H1 (cell line): ENCODE measurements at regions not wholly inside any gene's neighbourhood (a gene's known extent, or its start where the extent isn't known, plus 50 kb on each side); places are given as distances from the start of the nearest gene placed in this dataset.

Source experiments
- CTCF ChIA-PET: fragments of 300-600 bp; sonication (Branson Sonifier 250); formaldehyde crosslinking; loops from one replicate; lab custom pipeline; 2021; ENCODE audit not compliant: partially characterized antibody; lab: Charles Lee
- POLR2A ChIA-PET: fragments of 300-600 bp; sonication (Branson Sonifier 250); formaldehyde crosslinking; loops from one replicate; lab custom pipeline; 2021; ENCODE audit warnings: inconsistent platforms; ENCODE audit not compliant: partially characterized antibody; lab: Charles Lee
- DNase-seq, 2 experiments: peaks; one replicate each; pipeline versions ENCODE4 v3.0.0 to v3.0.0-alpha.2; 2010 to 2022; ENCODE audit warnings: low spot score in 2 of 2, low read depth in 1 of 2, mixed read lengths in 1 of 2
- FAIRE-seq: peaks from 2 replicates; lab custom pipeline; 2011; peaks lifted over from hg19 to GRCh38; lab: Jason Lieb, UNC
- H2AFZ ChIP-seq: 2 replicates; pipeline ENCODE4 v1.8.1; 2012; ENCODE audit warnings: low read length, inconsistent platforms
- H2AK5ac ChIP-seq: 2 replicates; pipeline ENCODE4 v1.6.1; 2013; ENCODE audit warnings: low read depth, low read length
- H2BK120ac ChIP-seq: replicated peaks from 2 replicates; pipeline ENCODE3; 2013; ENCODE audit warnings: low read depth, low read length, inconsistent platforms
- H2BK12ac ChIP-seq: 2 replicates; pipeline ENCODE4 v1.6.1; 2013; ENCODE audit warnings: low read depth, low read length
- H2BK15ac ChIP-seq: 2 replicates; pipeline ENCODE4 v1.6.1; 2013; ENCODE audit warnings: low read length
- H2BK20ac ChIP-seq: 2 replicates; pipeline ENCODE4 v1.6.1; 2013; ENCODE audit warnings: low read length
- H2BK5ac ChIP-seq: 2 replicates; pipeline ENCODE4 v1.6.1; 2013; ENCODE audit warnings: low read depth, low read length
- H3K14ac ChIP-seq: 2 replicates; pipeline ENCODE4 v1.6.1; 2013; ENCODE audit warnings: inconsistent platforms; ENCODE audit not compliant: insufficient read length
- H3K18ac ChIP-seq: 2 replicates; pipeline ENCODE4 v1.6.1; 2013; ENCODE audit warnings: low read length; ENCODE audit errors: extremely low read depth
- H3K23ac ChIP-seq: 2 replicates; pipeline ENCODE4 v1.6.1; 2013; ENCODE audit warnings: inconsistent platforms; ENCODE audit not compliant: insufficient read length
- H3K23me2 ChIP-seq: 2 replicates; pipeline ENCODE4 v1.6.1; 2013; ENCODE audit warnings: low read depth, low read length
- H3K27ac ChIP-seq: 2 replicates; pipeline ENCODE4 v1.6.1; 2011; ENCODE audit warnings: low read depth, low read length, inconsistent platforms
- H3K27me3 ChIP-seq, 4 experiments: replicated peaks in 1 of 4; 1 replicate in 1 of 4; 2 replicates in 3 of 4; pipeline versions ENCODE4 v1.6.1 to v1.8.1; 2011 to 2013; ENCODE audit warnings: low read length in 3 of 4, mild to moderate bottlenecking in 3 of 4, inconsistent platforms in 2 of 4, mixed read lengths in 2 of 4, moderate library complexity in 1 of 4; ENCODE audit not compliant: control insufficient read depth in 3 of 4, insufficient read depth in 3 of 4; ENCODE audit errors: extremely low read depth in 1 of 4
- H3K36me3 ChIP-seq, 4 experiments: 2 replicates each; pipeline versions ENCODE4 v1.6.1 to v1.8.1; 2011 to 2013; ENCODE audit warnings: mild to moderate bottlenecking in 4 of 4, low read length in 3 of 4, moderate library complexity in 2 of 4, control low read depth in 1 of 4, inconsistent platforms in 1 of 4; ENCODE audit not compliant: insufficient read depth in 4 of 4, control insufficient read depth in 2 of 4
- H3K4ac ChIP-seq: replicated peaks from 2 replicates; pipeline ENCODE3; 2013; ENCODE audit warnings: low read length, low read depth, mixed read lengths, inconsistent platforms; ENCODE audit not compliant: insufficient read length
- H3K4me1 ChIP-seq, 4 experiments: replicated peaks in 1 of 4; 1 replicate in 1 of 4; 2 replicates in 3 of 4; pipeline versions ENCODE4 v1.6.1 to v1.8.1; 2011 to 2013; ENCODE audit warnings: low read length in 3 of 4, inconsistent platforms in 2 of 4, mixed read lengths in 1 of 4; ENCODE audit not compliant: insufficient read depth in 4 of 4, control insufficient read depth in 3 of 4
- H3K4me2 ChIP-seq, 2 experiments: 2 replicates each; pipeline versions ENCODE4 v1.6.1 to v1.8.1; 2011 to 2013; ENCODE audit warnings: low read depth in 2 of 2, low read length in 2 of 2, control low read depth in 1 of 2, inconsistent platforms in 1 of 2, mild to moderate bottlenecking in 1 of 2; ENCODE audit not compliant: insufficient read depth in 1 of 2
- H3K4me3 ChIP-seq, 4 experiments: fragments of 200-600, 300-600 bp in 1 of 4; sonication (generic), shearing (Covaris generic), sonication (Bioruptor Twin) in 1 of 4; 2 replicates each; pipeline versions ENCODE4 v1.5.1 to v1.8.1; 2011 to 2016; ENCODE audit warnings: low read length in 4 of 4, low read depth in 3 of 4, control low read depth in 2 of 4, inconsistent platforms in 2 of 4, mild to moderate bottlenecking in 2 of 4, mixed read lengths in 1 of 4, moderate library complexity in 1 of 4; ENCODE audit not compliant: insufficient read depth in 2 of 4; ENCODE audit errors: extremely low read depth in 1 of 4
- H3K56ac ChIP-seq: replicated peaks from 2 replicates; pipeline ENCODE3; 2013; ENCODE audit warnings: low read depth, mild to moderate bottlenecking, mixed read lengths, low read length, inconsistent platforms; ENCODE audit not compliant: insufficient read length
- H3K79me1 ChIP-seq: 2 replicates; pipeline ENCODE4 v1.6.1; 2013; ENCODE audit warnings: low read depth, low read length, control low read depth
- H3K79me2 ChIP-seq, 2 experiments: 2 replicates each; pipeline versions ENCODE4 v1.6.1 to v1.8.1; 2012 to 2013; ENCODE audit warnings: low read length in 2 of 2, mild to moderate bottlenecking in 2 of 2, inconsistent platforms in 1 of 2; ENCODE audit not compliant: insufficient read depth in 2 of 2, control insufficient read depth in 1 of 2
- H3K9ac ChIP-seq, 4 experiments: replicated peaks in 1 of 4; 1 replicate in 1 of 4; 2 replicates in 3 of 4; pipeline versions ENCODE4 v1.6.1 to v1.8.1; 2011 to 2013; ENCODE audit warnings: low read depth in 3 of 4, low read length in 3 of 4, control low read depth in 2 of 4, mild to moderate bottlenecking in 2 of 4, moderate library complexity in 2 of 4, inconsistent platforms in 1 of 4; ENCODE audit errors: extremely low read depth in 1 of 4
- H3K9me3 ChIP-seq, 2 experiments: 2 replicates each; pipeline versions ENCODE4 v1.6.1 to v1.8.1; 2012 to 2013; ENCODE audit warnings: mild to moderate bottlenecking in 2 of 2, moderate library complexity in 2 of 2, control low read depth in 1 of 2, inconsistent platforms in 1 of 2, low read depth in 1 of 2, low read length in 1 of 2, mixed read lengths in 1 of 2; ENCODE audit not compliant: insufficient read depth in 2 of 2
- H4K20me1 ChIP-seq, 2 experiments: replicated peaks in 1 of 2; 2 replicates each; pipeline versions ENCODE3 to v1.8.1; 2011 to 2013; ENCODE audit warnings: inconsistent platforms in 2 of 2, low read length in 2 of 2, mild to moderate bottlenecking in 1 of 2; ENCODE audit not compliant: insufficient read depth in 2 of 2, control insufficient read depth in 1 of 2
- H4K5ac ChIP-seq: 2 replicates; pipeline ENCODE4 v1.6.1; 2013; ENCODE audit warnings: low read length, low read depth, mixed read lengths, inconsistent platforms; ENCODE audit not compliant: insufficient read length
- H4K8ac ChIP-seq: 2 replicates; pipeline ENCODE4 v1.8.0; 2013; ENCODE audit warnings: mild to moderate bottlenecking, moderate library complexity, low read length, inconsistent platforms; ENCODE audit not compliant: insufficient read depth; ENCODE audit errors: extremely low read depth
- H4K91ac ChIP-seq: replicated peaks from 2 replicates; pipeline ENCODE3; 2013; ENCODE audit warnings: low read length, mixed read lengths, inconsistent platforms; ENCODE audit not compliant: insufficient read length
- BACH1 ChIP-seq: IDR thresholded peaks from 2 replicates; pipeline ENCODE4 v1.6.1; 2012; ENCODE audit warnings: low read length, improper control_type of control experiment
- CBX5 ChIP-seq: fragments of 300-800, 300-1000 bp; sonication (generic); IDR thresholded peaks from 2 replicates; pipeline ENCODE4 v1.7.1; 2016; ENCODE audit warnings: antibody characterized with exemption, low read length, low read depth
- CBX8 ChIP-seq: fragments of 300-800, 300-1000 bp; sonication (generic); IDR thresholded peaks from 2 replicates; pipeline ENCODE4 v1.7.1; 2016; ENCODE audit warnings: low read depth, low read length, borderline replicate concordance
- GABPA ChIP-seq: IDR thresholded peaks from 2 replicates; pipeline ENCODE4 v1.6.1; 2011; ENCODE audit warnings: mild to moderate bottlenecking, low read length, moderate library complexity, borderline replicate concordance; ENCODE audit not compliant: insufficient read depth
- HDAC6 ChIP-seq: IDR thresholded peaks from one replicate; pipeline ENCODE4 v1.7.1; 2012; ENCODE audit warnings: low read depth, mild to moderate bottlenecking, inconsistent platforms, low read length, moderate library complexity
- JUND ChIP-seq: IDR thresholded peaks from 2 replicates; pipeline ENCODE4 v1.6.1; 2011; ENCODE audit warnings: mild to moderate bottlenecking, improper control_type of control experiment, low read length
- KDM4A ChIP-seq: IDR thresholded peaks from one replicate; pipeline ENCODE4 v1.7.1; 2012; ENCODE audit warnings: low read depth, mild to moderate bottlenecking, moderate library complexity, low read length, inconsistent platforms; ENCODE audit not compliant: severe bottlenecking
- SP4 ChIP-seq: IDR thresholded peaks from 2 replicates; pipeline ENCODE4 v1.6.1; 2012; ENCODE audit warnings: low read length, inconsistent platforms
- SRF ChIP-seq: IDR thresholded peaks from 2 replicates; pipeline ENCODE4 v1.6.1; 2011; ENCODE audit warnings: mild to moderate bottlenecking, low read depth, low read length, moderate library complexity
- WGBS, 2 experiments: shearing (Covaris generic) in 1 of 2; methylation state at CpG; one replicate each; pipeline versions ENCODE4 v1.1.6 to v1.1.7; 2013 to 2015; ENCODE audit warnings: low lambda C conversion rate in 2 of 2, mixed read lengths in 2 of 2, inconsistent platforms in 1 of 2, low coverage in 1 of 2, missing lambda C conversion rate in 1 of 2; ENCODE audit not compliant: insufficient replicate concordance in 2 of 2, insufficient coverage in 1 of 2, insufficient read length in 1 of 2; ENCODE audit errors: extremely low coverage in 1 of 2, missing lambda C conversion rate in 1 of 2; 5-methylcytosine and 5-hydroxymethylcytosine counted together

DNA sequence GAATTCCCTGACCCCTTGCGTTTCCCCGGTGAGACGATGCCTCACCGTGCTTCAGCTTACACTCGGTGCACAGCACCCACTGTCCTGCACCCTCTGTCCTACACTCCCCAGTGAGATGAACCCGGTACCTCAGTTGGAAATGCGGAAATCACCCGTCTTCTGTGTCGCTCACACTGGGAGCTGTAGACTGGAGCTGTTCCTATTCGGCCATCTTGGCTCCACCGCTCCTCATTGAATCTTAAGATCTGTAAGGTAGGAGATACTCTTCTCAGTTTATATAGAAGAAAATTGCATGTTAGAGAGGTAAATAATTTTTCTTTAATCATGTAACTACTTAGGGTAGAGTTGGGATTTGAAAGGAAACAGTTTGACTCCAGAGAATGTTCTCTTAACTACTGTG lies 62.2 kb downstream of the DMRTA1 start:
- H3K79me2 ChIP-seq: no peaks in the 10 kb centered on the region
- no peak overlapping the region for H2AK5ac ChIP-seq
- no peak overlapping the region for H2BK120ac ChIP-seq
- no peaks in the 10 kb centered on the region for H3K27me3 ChIP-seq
- no peak overlapping the region for H2BK15ac ChIP-seq
- H3K27ac ChIP-seq: no peak overlapping the region
- H2BK20ac ChIP-seq: no peak overlapping the region
- H3K4ac ChIP-seq: no peak overlapping the region
- 85% methylated on average over 10 of the region's 11 CpGs; no CpG with 5 or more reads in 1 of the 2 experiments for WGBS, 2 experiments
- TF ChIP-seq BACH1 (no peak), HDAC6 (no peak), GABPA (no peak), CBX8 (no peak), KDM4A (no peak), CBX5 (no peak), SP4 (no peak), SRF (no peak), JUND (no peak)
- H3K14ac ChIP-seq: no peak overlapping the region
- no peak overlapping the region for H4K91ac ChIP-seq
- no peak overlapping the region for H3K4me2 ChIP-seq
- no peak overlapping the region for H2BK5ac ChIP-seq
- H3K23me2 ChIP-seq: no peaks in the 10 kb centered on the region
- H3K4me1 ChIP-seq: no peaks in the 10 kb centered on the region
- H3K36me3 ChIP-seq: no peaks in the 10 kb centered on the region
- no peak overlapping the region for H3K18ac ChIP-seq
- no peaks in the 10 kb centered on the region for H4K20me1 ChIP-seq
- peaks cover 10 to 13% of the 10 kb centered on the region in 2 experiments; a peak in 3 of 4 replicates for H3K9me3 ChIP-seq
- FAIRE-seq: no peak
- DNase-seq: no peak
- no peak overlapping the region for H4K8ac ChIP-seq
- no peak overlapping the region for H2BK12ac ChIP-seq
- no peak overlapping the region for H2AFZ ChIP-seq
- H3K9ac ChIP-seq: no peak overlapping the region
- H3K56ac ChIP-seq: no peak overlapping the region
- POLR2A ChIA-PET: no interaction called here
- H3K23ac ChIP-seq: no peak overlapping the region
- CTCF ChIA-PET: no interaction called here
- H3K4me3 ChIP-seq: no peak overlapping the region
- H3K79me1 ChIP-seq: no peaks in the 10 kb centered on the region
- H4K5ac ChIP-seq: no peak overlapping the region
